ENCODE measurements at regions not wholly inside any gene's neighbourhood (a gene's known extent, or its start where the extent isn't known, plus 50 kb on each side); places are given as distances from the start of the nearest gene placed in this dataset.

- TF ChIP-seq REST (IDR thresholded peaks at IDR 0.05; ENCODE audit: unreplicated experiment) (no peak), JUNB (IDR thresholded peaks at IDR 0.05; ENCODE audit: unreplicated experiment) (no peak), ETS1 (IDR thresholded peaks at IDR 0.05) (no peak)
Measured at GRCh38 chr11:71198823-71199165, 53.6 kb downstream of the SHANK2 start (continued).

DNA sequence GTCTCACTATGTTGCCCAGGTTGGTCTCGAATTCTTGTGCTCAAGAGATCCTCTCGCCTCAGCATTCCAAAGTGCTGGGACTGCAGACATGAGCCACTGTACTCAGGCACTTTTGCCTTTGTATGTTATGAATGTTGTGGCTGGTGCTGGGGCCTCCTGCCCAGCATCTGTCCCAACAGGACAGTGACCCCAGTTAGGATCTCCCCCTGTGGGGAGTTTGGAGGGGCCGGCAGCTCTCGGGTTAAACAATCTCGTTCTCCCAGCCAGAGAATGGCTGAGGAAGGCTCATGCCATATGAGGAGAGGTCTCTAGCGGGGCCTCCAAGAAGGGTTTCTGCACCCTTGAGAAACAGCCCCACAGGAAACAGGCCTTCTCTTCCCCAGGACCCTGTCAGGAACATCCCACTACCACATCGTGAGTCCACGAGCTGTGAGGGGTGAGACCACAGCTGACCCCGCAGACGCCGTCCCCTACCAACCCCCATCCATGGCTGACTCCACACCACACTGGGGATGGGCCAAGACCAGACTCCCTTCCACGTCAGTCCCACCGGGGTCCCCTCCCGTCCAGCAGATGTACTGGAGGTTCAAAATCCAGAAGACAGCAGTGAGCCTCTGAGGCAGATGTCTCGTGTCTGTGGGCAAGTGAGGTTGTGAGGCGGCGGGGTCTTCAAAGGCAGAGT, 54.1 kb downstream of the SHANK2 start:
- Histone ChIP-seq H2AFZ (no peak overlapping the region), H3K79me2 (replicated peaks; ENCODE audit: insufficient read depth) (peaks cover 74% of the 10 kb centered on the region), H3K27ac (ENCODE audit: low read depth) (no peak overlapping the region), H3F3A (replicated peaks; ENCODE audit: low read depth) (no peaks in the 10 kb centered on the region), H3K9me2 (ENCODE audit: insufficient read depth) (no peaks in the 10 kb centered on the region), H3K4me1 (ENCODE audit: insufficient read depth) (no peaks in the 10 kb centered on the region), H3K27me3 (ENCODE audit: insufficient read depth) (no peaks in the 10 kb centered on the region), H3K4me2 (no peak overlapping the region), H3K4me3 (no peak overlapping the region), H3K36me3 (ENCODE audit: insufficient read depth) (no peaks in the 10 kb centered on the region), H4K20me1 (replicated peaks; ENCODE audit: insufficient read depth) (peaks cover 18% of the 10 kb centered on the region)
- DNase-seq (ENCODE audit: low spot score) (no peak), ATAC-seq (no peak)
- Mint-ChIP-seq H3K36me3 (ENCODE audit: low read depth) (peaks cover 32% of the 10 kb centered on the region), H3K9me3 (no peaks in the 10 kb centered on the region; the same call in 2 of the 3 replicates), H3K27ac (no peak overlapping the region), H3K27me3 (ENCODE audit: insufficient read depth, low read depth, poor library complexity) (peaks cover 8% of the 10 kb centered on the region), H3K4me3 (no peak overlapping the region), H3K4me1 (peaks cover 13% of the 10 kb centered on the region)
- TF ChIP-seq POLR2AphosphoS5 (IDR thresholded peaks at IDR 0.05; ENCODE audit: low read depth): no peak
- TF ChIP-seq EZH2 (IDR thresholded peaks at IDR 0.05; ENCODE audit: low read depth, unreplicated experiment): no peak
- TF ChIP-seq STAT1 (IDR thresholded peaks at IDR 0.05; ENCODE audit: unreplicated experiment): no peak
- no peak for TF ChIP-seq ZNF462 (CRISPR knock-in tag; IDR thresholded peaks at IDR 0.05)
- TF ChIP-seq NANOG (IDR thresholded peaks at IDR 0.05; ENCODE audit: borderline replicate concordance): no peak
- no peak for TF ChIP-seq ZNF114 (CRISPR knock-in tag; IDR thresholded peaks at IDR 0.05)
- no peak for TF ChIP-seq CREB1 (CRISPR knock-in tag; IDR thresholded peaks at IDR 0.05; ENCODE audit: low read depth)
- TF ChIP-seq EZH2phosphoT487 (IDR thresholded peaks at IDR 0.05; ENCODE audit: unreplicated experiment): no peak
- TF ChIP-seq ETS1 (IDR thresholded peaks at IDR 0.05): no peak
